Kidney (tissue), 13 donors: ENCODE measurements at regions not wholly inside any gene's neighbourhood (a gene's known extent, or its start where the extent isn't known, plus 50 kb on each side); places are given as distances from the start of the nearest gene placed in this dataset.

Source experiments
- DNase-seq, 5 donors: peaks; one replicate each; pipeline ENCODE4 v3.0.0-alpha.2; 2013 to 2020
- FAIRE-seq: peaks from 2 replicates; lab custom pipeline; 2012; peaks lifted over from hg19 to GRCh38; lab: Jason Lieb, UNC
- H3K27ac ChIP-seq, 2 donors: one replicate each; pipeline ENCODE4 v1.7.0; 2013; ENCODE audit warnings: low read depth in 2 of 2, low read length in 2 of 2, inconsistent platforms in 1 of 2
- H3K27me3 ChIP-seq: one replicate; pipeline ENCODE4 v1.7.1; 2013; ENCODE audit warnings: low read length, inconsistent platforms; ENCODE audit not compliant: control insufficient read depth, insufficient read depth
- H3K36me3 ChIP-seq, 3 donors: one replicate each; pipeline versions ENCODE4 v1.7.0 to v1.7.1; 2013; ENCODE audit warnings: low read length in 3 of 3, control low read depth in 1 of 3, inconsistent platforms in 1 of 3; ENCODE audit not compliant: insufficient read depth in 3 of 3, control insufficient read depth in 2 of 3
- H3K4me1 ChIP-seq, 3 donors: one replicate each; pipeline versions ENCODE4 v1.7.0 to v1.7.1; 2013; ENCODE audit warnings: low read length in 3 of 3, inconsistent platforms in 1 of 3, low read depth in 1 of 3; ENCODE audit not compliant: control insufficient read depth in 2 of 3, insufficient read depth in 2 of 3
- H3K4me3 ChIP-seq, 3 donors: one replicate each; pipeline versions ENCODE4 v1.7.0 to v1.8.1; 2013; ENCODE audit warnings: low read length in 3 of 3, control low read depth in 1 of 3, inconsistent platforms in 1 of 3
- H3K9ac ChIP-seq, 3 donors: one replicate each; pipeline versions ENCODE4 v1.7.0 to v1.7.1; 2013; ENCODE audit warnings: low read length in 3 of 3, control low read depth in 1 of 3, inconsistent platforms in 1 of 3
- H3K9me3 ChIP-seq, 3 donors: one replicate each; pipeline versions ENCODE4 v1.7.0 to v1.7.1; 2013; ENCODE audit warnings: low read length in 3 of 3, control low read depth in 1 of 3, inconsistent platforms in 1 of 3; ENCODE audit not compliant: control insufficient read depth in 2 of 3, insufficient read depth in 1 of 3
- CTCF ChIP-seq: IDR thresholded peaks from 3 replicates; pipeline ENCODE4 v1.5.1; 2012; ENCODE audit warnings: mild to moderate bottlenecking, moderate library complexity, borderline replicate concordance; ENCODE audit not compliant: insufficient read depth; ENCODE audit errors: extremely low read depth
- intact Hi-C: fragments of 100-400 bp; cut with DNase I; formaldehyde crosslinking; loops from one replicate; pipeline ENCODE4 v1.11.1; 2022
- donor health status: control.
- donor health status: control.
- donor health status: control.
- donor health status: control.
- donor health status: control.
- donor health status: DM: yes; HTN: yes; CAD: no.
- donor health status: Normal renal cell carcinoma (clear cell type).

GRCh38 chr5:158313027-158313732, 454.2 kb upstream of the CLINT1 start:
- intact Hi-C loops, result no loop called here
- no peak for FAIRE-seq

GRCh38 chr5:158309088-158309807, 450.3 kb upstream of the CLINT1 start:
- DNase-seq (peak in 1 of 5 donors; percentile 49), FAIRE-seq (no peak)
- Histone ChIP-seq H3K9ac (no peak overlapping the region), H3K27me3 (no peaks in the 10 kb centered on the region), H3K36me3 (no peaks in the 10 kb centered on the region), H3K9me3 (no peaks in the 10 kb centered on the region), H3K4me3 (no peak overlapping the region), H3K27ac (no peak overlapping the region), H3K4me1 (no peaks in the 10 kb centered on the region)
- no peak for TF ChIP-seq CTCF
- intact Hi-C loops, result no loop called here

More at GRCh38 chr5:158313027-158313732, 454.2 kb upstream of the CLINT1 start:
- no peaks in the 10 kb centered on the region for H3K27me3 ChIP-seq
- no peak overlapping the region for H3K27ac ChIP-seq
- H3K9me3 ChIP-seq, result no peaks in the 10 kb centered on the region
- no peak overlapping the region for H3K4me3 ChIP-seq
- no peak for TF ChIP-seq CTCF
- no peaks in the 10 kb centered on the region for H3K36me3 ChIP-seq
- H3K9ac ChIP-seq, result no peak overlapping the region
- H3K4me1 ChIP-seq, result no peaks in the 10 kb centered on the region
- no peak for DNase-seq

- intact Hi-C loops, result no loop called here
- no peak overlapping the region for H3K9ac ChIP-seq
- H3K4me3 ChIP-seq, result no peak overlapping the region
- no peaks in the 10 kb centered on the region for H3K36me3 ChIP-seq
- H3K27me3 ChIP-seq, result no peaks in the 10 kb centered on the region
- DNase-seq (no peak), FAIRE-seq (no peak)
- no peak overlapping the region for H3K27ac ChIP-seq
- TF ChIP-seq CTCF, result no peak
- H3K9me3 ChIP-seq, result no peaks in the 10 kb centered on the region
- no peaks in the 10 kb centered on the region for H3K4me1 ChIP-seq
These were observed 449.6 kb upstream of the CLINT1 start for GRCh38 chr5:158308429-158309025.
